ENCODE measurements at regions not wholly inside any gene's neighbourhood (a gene's known extent, or its start where the extent isn't known, plus 50 kb on each side); places are given as distances from the start of the nearest gene placed in this dataset.
"Not testable (repeated sequence)": the region's sequence is repeated elsewhere in the genome, so short reads cannot be mapped to it uniquely, and the experiment has no call there.

- CTCF ChIA-PET: no interaction called here
- no peak for DNase-seq
- Mint-ChIP-seq H3K9me3 (peaks cover 5% of the 10 kb centered on the region), H3K27me3 (no peaks in the 10 kb centered on the region), H3K4me1 (no peaks in the 10 kb centered on the region), H3K36me3 (ENCODE audit: low read depth) (no peaks in the 10 kb centered on the region), H3K4me3 (no peak overlapping the region), H3K27ac (no peak overlapping the region)
- TF ChIP-seq CTCF (IDR thresholded peaks at IDR 0.05): no peak
- POLR2A ChIA-PET: no interaction called here
- intact Hi-C loops (cut with micrococcal nuclease): no loop called here
- ATAC-seq (ENCODE audit: low read depth): no peak
These were observed 130.6 kb upstream of the CDH7 start for GRCh38 chr18:65620076-65620696.

DNA sequence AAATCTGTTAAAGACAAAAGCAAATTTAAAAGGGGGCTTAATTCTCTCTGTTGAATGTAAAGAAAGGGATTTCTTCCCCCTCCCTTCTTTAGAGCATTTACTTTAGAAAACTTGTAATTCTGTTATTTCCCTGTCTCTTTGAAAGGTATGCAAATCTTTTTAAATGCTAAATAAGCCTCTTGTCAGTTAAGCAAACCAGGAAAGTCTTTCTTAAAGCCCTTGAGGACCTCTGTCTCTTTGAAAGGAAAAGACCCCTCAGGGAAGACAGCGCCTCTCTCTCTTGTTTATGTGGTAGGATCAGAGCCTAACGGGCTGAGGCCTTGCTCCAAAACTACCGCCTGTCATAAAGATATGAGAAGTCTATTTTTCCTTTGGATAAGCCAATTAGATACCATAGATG is 139.9 kb upstream of the CDH7 start:
- no peak overlapping the region for H3K4me3 Mint-ChIP-seq
- TF ChIP-seq CTCF (IDR thresholded peaks at IDR 0.05): no peak
- DNase-seq (no peak), ATAC-seq (ENCODE audit: low read depth) (no peak)
- H3K27me3 Mint-ChIP-seq: no peaks in the 10 kb centered on the region
- ChIA-PET POLR2A (no interaction called here), CTCF (no interaction called here)
- no peak overlapping the region for H3K27ac Mint-ChIP-seq
- no peaks in the 10 kb centered on the region for H3K4me1 Mint-ChIP-seq
- H3K36me3 Mint-ChIP-seq (ENCODE audit: low read depth): no peaks in the 10 kb centered on the region
- intact Hi-C loops (cut with micrococcal nuclease): no loop called here
- no peaks in the 10 kb centered on the region for H3K9me3 Mint-ChIP-seq

GRCh38 chr18:65608471-65608870 is 142.3 kb upstream of the CDH7 start:
- intact Hi-C loops (cut with micrococcal nuclease): no loop called here
- Mint-ChIP-seq H3K36me3 (ENCODE audit: low read depth) (no peaks in the 10 kb centered on the region), H3K4me3 (no peak overlapping the region), H3K4me1 (no peaks in the 10 kb centered on the region), H3K27ac (no peak overlapping the region), H3K27me3 (no peaks in the 10 kb centered on the region), H3K9me3 (no peaks in the 10 kb centered on the region)
- ATAC-seq (ENCODE audit: low read depth) (no peak), DNase-seq (no peak)
- ChIA-PET CTCF (no interaction called here), POLR2A (no interaction called here)
- TF ChIP-seq CTCF (IDR thresholded peaks at IDR 0.05): no peak

GRCh38 chr18:65607161-65607560 is 143.7 kb upstream of the CDH7 start:
- H3K27me3 Mint-ChIP-seq: no peaks in the 10 kb centered on the region

GRCh38 chr18:65606551-65607130 is 144.2 kb upstream of the CDH7 start:
- intact Hi-C loops (cut with micrococcal nuclease): no loop called here
- Mint-ChIP-seq H3K4me1 (no peaks in the 10 kb centered on the region), H3K4me3 (no peak overlapping the region), H3K27ac (no peak overlapping the region), H3K27me3 (no peaks in the 10 kb centered on the region), H3K9me3 (no peaks in the 10 kb centered on the region), H3K36me3 (ENCODE audit: low read depth) (no peaks in the 10 kb centered on the region)
- no peak for DNase-seq
- no peak for TF ChIP-seq CTCF (IDR thresholded peaks at IDR 0.05)
- ChIA-PET CTCF (no interaction called here), POLR2A (no interaction called here)
- no peak for ATAC-seq (ENCODE audit: low read depth)

More at GRCh38 chr18:65607161-65607560, 143.7 kb upstream of the CDH7 start:
- no peaks in the 10 kb centered on the region for H3K9me3 Mint-ChIP-seq
- no peaks in the 10 kb centered on the region for H3K4me1 Mint-ChIP-seq
- H3K27ac Mint-ChIP-seq: no peak overlapping the region
- intact Hi-C loops (cut with micrococcal nuclease): no loop called here
- no peak overlapping the region for H3K4me3 Mint-ChIP-seq
- DNase-seq (no peak), ATAC-seq (ENCODE audit: low read depth) (no peak)
- no peaks in the 10 kb centered on the region for H3K36me3 Mint-ChIP-seq (ENCODE audit: low read depth)
- ChIA-PET POLR2A (no interaction called here), CTCF (no interaction called here)
- TF ChIP-seq CTCF (IDR thresholded peaks at IDR 0.05): no peak

GRCh38 chr18:65605352-65605751 is 145.5 kb upstream of the CDH7 start:
- H3K9me3 Mint-ChIP-seq; POLR2A ChIA-PET; H3K27me3 Mint-ChIP-seq; H3K4me1 Mint-ChIP-seq; H3K36me3 Mint-ChIP-seq (ENCODE audit: low read depth); H3K4me3 Mint-ChIP-seq; CTCF ChIA-PET; intact Hi-C loops (cut with micrococcal nuclease); DNase-seq; H3K27ac Mint-ChIP-seq; ATAC-seq (ENCODE audit: low read depth): not testable (repeated sequence)
